ENCODE measurements at regions not wholly inside any gene's neighbourhood (a gene's known extent, or its start where the extent isn't known, plus 50 kb on each side); places are given as distances from the start of the nearest gene placed in this dataset.
"Not testable (repeated sequence)": the region's sequence is repeated elsewhere in the genome, so short reads cannot be mapped to it uniquely, and the experiment has no call there.

DNA sequence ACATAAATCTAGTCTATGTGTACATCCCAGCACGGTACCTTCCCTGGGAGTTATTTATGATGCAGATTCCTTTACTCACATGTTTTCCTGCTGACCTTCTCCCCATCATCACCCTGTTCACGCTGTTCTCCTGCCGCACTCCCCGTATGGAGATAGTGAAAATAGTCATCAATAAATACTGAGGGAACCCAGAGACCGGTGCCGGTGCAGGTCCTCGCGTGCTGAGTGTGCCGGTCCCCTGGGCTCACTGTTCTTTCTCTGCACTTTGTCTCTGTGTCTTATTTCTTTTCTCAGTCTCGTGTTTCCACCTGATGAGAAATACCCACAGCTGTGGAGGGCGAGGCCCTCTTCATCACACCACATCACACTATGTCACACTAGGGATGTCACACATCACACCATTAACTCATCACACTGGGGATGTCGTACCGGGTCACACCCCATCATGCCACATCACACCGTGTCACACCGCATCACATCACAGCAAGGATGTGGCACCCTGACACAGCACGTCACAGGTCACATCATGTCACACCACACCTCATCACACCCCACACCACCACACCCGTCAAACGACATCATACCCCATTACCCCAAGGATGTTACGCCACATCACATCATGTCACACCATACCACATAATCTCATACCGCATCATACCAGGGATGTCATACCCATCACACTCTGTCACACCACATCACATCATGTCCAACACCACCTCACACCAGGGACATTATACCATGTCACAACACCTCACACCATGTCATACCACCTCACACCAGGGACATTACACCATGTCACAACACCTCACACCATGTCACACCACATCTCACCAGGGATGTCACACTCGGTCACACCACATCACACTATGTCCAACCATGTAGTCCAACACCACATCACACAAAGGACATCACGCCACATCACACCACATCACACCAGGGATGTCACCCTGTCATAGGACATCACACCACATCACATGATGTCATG, 207.0 kb downstream of the TMEM121 start:
- peaks cover 11% of the 10 kb centered on the region for H3K27me3 Mint-ChIP-seq (ENCODE audit: low read depth)
- no peak overlapping the region for H3K4me3 Mint-ChIP-seq
- no peaks in the 10 kb centered on the region for H3K9me3 Mint-ChIP-seq
- H3K4me1 Mint-ChIP-seq (ENCODE audit: low read depth), result no peaks in the 10 kb centered on the region
- H3K27ac Mint-ChIP-seq, result no peak overlapping the region
- no peaks in the 10 kb centered on the region for H3K36me3 Mint-ChIP-seq (ENCODE audit: low read depth)

DNA sequence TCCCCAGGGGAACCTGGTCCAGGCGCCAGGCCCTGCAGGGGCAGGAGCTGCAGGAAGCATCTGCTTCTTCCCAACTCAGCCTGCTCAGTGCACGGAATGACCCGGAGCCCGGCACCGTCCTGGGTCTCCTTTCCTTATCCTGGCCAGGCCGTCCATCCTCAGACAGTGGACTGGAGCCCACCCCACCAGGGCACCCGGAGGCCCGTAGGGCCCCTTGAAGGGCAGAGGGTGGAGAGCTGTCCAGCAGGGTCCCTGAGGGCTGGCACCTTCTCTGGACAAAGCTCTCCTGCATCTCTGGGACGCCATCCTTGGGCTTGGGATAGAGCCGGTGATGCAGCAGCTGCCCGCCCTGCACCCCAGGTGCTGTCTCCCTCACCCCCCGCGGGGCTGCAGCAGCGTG, 207.9 kb downstream of the TMEM121 start:
- peaks cover 11% of the 10 kb centered on the region for H3K27me3 Mint-ChIP-seq (ENCODE audit: low read depth)
- H3K4me3 Mint-ChIP-seq; H3K4me1 Mint-ChIP-seq (ENCODE audit: low read depth); H3K9me3 Mint-ChIP-seq; H3K36me3 Mint-ChIP-seq (ENCODE audit: low read depth); H3K27ac Mint-ChIP-seq: not testable (repeated sequence)

DNA sequence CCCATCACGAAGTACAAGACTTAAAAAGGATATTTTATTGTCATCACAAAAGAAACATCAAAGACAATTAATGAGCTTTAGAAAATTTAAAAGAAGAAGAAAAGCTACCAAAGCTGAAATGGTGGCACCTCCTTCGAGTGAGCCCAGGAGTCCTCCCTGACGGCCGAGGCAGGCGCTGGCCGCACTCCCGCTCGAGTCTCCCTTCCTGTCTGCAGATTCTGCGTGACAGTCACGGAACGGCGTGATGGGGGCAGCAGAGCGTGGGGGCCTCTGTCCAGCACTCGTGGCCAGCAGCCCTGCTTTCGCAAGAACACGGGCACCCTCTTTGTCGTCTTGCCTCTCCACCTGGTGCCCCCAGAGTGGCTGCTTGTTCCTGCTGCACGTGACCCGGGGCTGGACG, 209.9 kb downstream of the TMEM121 start:
- H3K27me3 Mint-ChIP-seq (ENCODE audit: low read depth); H3K9me3 Mint-ChIP-seq; H3K27ac Mint-ChIP-seq; H3K36me3 Mint-ChIP-seq (ENCODE audit: low read depth); H3K4me3 Mint-ChIP-seq; H3K4me1 Mint-ChIP-seq (ENCODE audit: low read depth): not testable (repeated sequence)

DNA sequence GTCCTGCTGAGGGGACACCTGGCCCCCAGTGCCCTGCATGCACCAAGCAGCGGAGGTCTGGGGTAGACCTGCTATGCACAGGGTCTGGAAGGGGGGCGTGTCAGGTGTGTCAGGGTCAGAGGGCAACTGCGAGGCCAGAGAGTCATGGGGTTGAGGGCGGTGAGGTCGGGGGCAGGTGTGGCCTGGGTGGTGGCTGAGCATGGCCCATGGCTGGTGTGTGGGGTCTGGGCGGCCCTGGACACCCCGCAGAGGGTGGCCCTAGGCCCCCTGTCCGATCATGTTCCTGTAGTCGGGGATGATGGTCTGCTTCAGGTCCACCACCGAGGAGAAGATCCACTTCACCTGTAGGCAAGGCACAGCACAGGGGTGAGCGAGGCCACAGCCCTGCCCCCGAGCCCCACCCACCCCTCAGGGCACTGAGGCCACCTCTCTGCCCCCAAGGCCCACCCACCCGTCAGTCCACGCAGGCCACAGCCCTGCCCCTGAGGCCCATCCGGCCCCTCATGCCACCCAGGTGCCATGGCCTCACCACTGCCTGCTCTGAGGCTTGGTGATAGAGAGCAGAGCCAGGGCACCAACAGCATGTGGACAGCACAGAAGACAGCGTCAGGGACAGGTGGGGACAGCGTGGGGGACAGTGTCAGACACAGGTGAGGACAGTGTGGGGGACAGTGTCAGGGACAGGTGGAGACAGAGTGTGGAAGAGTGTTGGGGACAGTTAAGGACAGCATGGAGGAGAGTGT, 211.3 kb downstream of the TMEM121 start:
- no peaks in the 10 kb centered on the region for H3K4me1 Mint-ChIP-seq (ENCODE audit: low read depth)
- no peaks in the 10 kb centered on the region for H3K27me3 Mint-ChIP-seq (ENCODE audit: low read depth)
- H3K36me3 Mint-ChIP-seq (ENCODE audit: low read depth), result no peaks in the 10 kb centered on the region
- H3K4me3 Mint-ChIP-seq, result no peak overlapping the region
- H3K27ac Mint-ChIP-seq, result no peak overlapping the region
- no peaks in the 10 kb centered on the region for H3K9me3 Mint-ChIP-seq

DNA sequence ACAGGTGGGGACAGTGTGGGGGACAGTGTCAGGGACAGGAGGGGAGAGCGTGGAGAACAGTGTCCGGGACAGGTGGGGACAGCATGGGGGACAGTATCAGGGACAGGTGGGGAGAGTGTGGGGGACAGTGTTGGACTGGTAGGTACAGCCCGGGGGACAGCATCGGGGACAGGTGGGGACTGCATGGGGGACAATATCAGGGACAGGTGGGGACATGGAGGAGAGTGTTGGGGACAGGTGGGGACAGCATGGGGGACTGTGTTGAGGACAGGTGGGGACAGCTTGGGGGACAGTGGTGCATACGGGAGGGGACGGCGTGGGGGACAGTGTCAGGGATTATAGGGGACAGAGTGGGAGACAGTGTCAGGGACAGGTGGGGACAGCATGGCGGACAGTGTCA, 212.3 kb downstream of the TMEM121 start:
- H3K9me3 Mint-ChIP-seq, result no peaks in the 10 kb centered on the region
- no peaks in the 10 kb centered on the region for H3K4me1 Mint-ChIP-seq (ENCODE audit: low read depth)
- H3K27me3 Mint-ChIP-seq (ENCODE audit: low read depth), result no peaks in the 10 kb centered on the region
- H3K36me3 Mint-ChIP-seq (ENCODE audit: low read depth), result no peaks in the 10 kb centered on the region
- H3K27ac Mint-ChIP-seq, result no peak overlapping the region
- H3K4me3 Mint-ChIP-seq, result no peak overlapping the region

DNA sequence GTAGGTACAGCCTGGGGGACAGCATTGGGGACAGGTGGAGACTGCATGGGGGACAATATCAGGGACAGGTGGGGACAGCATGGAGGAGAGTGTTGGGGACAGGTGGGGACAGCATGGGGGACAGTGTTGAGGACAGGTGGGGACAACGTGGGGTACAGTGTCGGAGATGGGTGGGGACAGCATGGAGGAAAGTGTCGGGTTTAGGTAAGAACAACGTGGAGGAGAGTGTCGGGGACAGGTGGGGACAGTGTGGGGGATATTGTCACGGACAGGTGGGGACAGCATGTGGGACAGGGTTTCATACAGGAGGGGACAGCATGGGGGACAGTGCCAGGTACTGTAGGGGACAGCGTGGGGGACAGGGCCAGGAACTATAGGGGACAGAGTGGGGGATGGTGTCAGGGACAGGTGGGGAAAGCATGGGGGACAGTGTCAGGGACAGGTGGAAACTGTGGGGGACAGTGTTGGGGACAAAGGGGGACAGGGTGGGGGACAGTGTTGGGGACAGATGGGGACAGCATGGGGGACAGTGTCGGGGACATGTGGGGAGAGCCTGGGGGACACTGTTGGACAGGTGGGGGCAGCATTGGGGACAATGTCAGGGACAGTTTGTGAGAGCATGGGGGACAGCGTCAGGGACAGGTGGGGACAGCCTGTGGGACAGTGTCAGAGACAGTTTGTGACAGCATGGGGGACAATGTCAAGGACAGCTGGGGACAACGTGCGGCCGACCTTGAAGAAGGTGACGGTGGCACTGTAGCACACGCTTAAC, 213.1 kb downstream of the TMEM121 start:
- Mint-ChIP-seq H3K9me3 (no peaks in the 10 kb centered on the region), H3K4me1 (ENCODE audit: low read depth) (no peaks in the 10 kb centered on the region), H3K4me3 (no peak overlapping the region), H3K36me3 (ENCODE audit: low read depth) (no peaks in the 10 kb centered on the region), H3K27ac (no peak overlapping the region), H3K27me3 (ENCODE audit: low read depth) (no peaks in the 10 kb centered on the region)

DNA sequence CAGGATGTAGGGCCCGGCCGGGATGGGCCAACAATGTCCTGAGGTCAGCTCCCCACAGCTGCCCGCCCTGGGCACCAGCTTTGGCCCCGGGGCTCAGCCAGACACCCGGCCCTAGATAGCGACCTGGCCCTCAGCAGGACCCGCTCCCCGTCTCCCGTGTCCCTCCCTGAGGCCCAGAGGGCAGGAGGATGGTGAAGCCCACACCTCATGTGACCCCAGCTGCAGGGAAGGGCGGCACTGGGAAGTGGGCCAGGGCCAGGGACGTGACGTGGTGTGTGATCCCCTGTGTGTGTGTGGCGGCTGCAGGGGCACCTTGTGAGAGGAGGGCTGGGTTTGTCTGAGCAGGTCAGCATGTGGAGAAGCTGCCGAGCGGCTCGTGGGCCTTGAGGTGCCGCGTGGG, 213.9 kb downstream of the TMEM121 start:
- not testable (repeated sequence) for H3K4me3 Mint-ChIP-seq; H3K4me1 Mint-ChIP-seq (ENCODE audit: low read depth); H3K36me3 Mint-ChIP-seq (ENCODE audit: low read depth); H3K27ac Mint-ChIP-seq; H3K27me3 Mint-ChIP-seq (ENCODE audit: low read depth); H3K9me3 Mint-ChIP-seq

DNA sequence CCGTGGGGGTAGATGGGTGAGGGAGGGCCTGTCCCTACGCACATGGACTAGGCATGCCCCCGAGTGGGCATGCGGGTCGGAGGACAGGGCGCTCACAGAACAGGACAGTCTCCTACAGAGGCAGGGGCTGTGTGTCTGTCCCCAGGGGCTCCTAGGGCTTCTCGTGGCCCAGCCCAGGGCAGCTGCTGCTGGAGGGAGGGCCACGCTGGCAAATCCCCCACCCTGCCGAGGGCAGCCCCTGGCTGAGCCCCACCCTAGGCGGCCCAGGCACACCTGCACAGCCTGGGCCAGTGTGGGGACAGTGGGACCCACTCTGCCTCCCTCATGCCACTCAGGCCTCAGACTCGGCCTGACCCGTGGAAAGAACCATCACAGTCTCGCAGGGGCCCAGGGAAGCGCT, 214.6 kb downstream of the TMEM121 start:
- H3K36me3 Mint-ChIP-seq (ENCODE audit: low read depth); H3K27me3 Mint-ChIP-seq (ENCODE audit: low read depth); H3K4me3 Mint-ChIP-seq; H3K4me1 Mint-ChIP-seq (ENCODE audit: low read depth); H3K9me3 Mint-ChIP-seq; H3K27ac Mint-ChIP-seq: not testable (repeated sequence)

DNA sequence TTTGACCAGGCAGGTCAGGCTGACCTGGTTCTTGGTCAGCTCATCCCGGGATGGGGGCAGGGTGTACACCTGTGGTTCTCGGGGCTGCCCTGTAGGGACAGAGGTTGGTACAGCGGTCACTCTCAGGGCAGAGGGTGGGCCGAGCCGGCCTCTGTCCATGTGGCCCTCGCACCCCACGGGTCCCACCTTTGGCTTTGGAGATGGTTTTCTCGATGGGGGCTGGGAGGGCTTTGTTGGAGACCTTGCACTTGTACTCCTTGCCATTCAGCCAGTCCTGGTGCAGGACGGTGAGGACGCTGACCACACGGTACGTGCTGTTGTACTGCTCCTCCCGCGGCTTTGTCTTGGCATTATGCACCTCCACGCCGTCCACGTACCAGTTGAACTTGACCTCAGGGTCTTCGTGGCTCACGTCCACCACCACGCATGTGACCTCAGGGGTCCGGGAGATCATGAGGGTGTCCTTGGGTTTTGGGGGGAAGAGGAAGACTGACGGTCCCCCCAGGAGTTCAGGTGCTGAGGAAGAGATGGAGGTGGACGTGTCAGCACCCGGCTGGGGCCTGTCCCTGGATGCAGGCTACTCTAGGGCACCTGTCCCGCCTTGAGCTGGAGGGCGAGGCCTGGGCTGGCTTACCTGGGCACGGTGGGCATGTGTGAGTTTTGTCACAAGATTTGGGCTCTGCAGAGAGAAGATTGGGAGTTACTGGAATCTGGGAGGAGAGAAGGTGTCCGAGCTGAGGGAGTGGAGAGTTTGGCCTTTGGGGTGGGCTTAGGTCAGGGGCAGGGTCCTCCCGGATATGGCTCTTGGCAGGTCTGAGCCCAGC, 215.5 kb downstream of the TMEM121 start:
- H3K27me3 Mint-ChIP-seq (ENCODE audit: low read depth); H3K27ac Mint-ChIP-seq; H3K4me1 Mint-ChIP-seq (ENCODE audit: low read depth); H3K4me3 Mint-ChIP-seq; H3K9me3 Mint-ChIP-seq; H3K36me3 Mint-ChIP-seq (ENCODE audit: low read depth): not testable (repeated sequence)

DNA sequence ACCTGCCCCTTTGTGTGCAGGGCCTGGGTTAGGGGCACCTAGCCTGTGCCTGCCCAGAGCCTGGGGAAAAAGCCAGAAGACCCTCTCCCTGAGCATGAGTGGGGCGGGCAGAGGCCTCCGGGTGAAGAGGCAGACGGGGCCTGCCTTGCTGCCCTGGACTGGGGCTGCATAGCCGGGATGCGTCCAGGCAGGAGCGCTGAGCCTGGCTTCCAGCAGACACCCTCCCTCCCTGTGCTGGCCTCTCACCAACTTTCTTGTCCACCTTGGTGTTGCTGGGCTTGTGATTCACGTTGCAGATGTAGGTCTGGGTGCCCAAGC, 216.1 kb downstream of the TMEM121 start:
- no peak overlapping the region for H3K27ac Mint-ChIP-seq
- H3K27me3 Mint-ChIP-seq (ENCODE audit: low read depth), result no peaks in the 10 kb centered on the region
- H3K4me3 Mint-ChIP-seq, result no peak overlapping the region
- no peaks in the 10 kb centered on the region for H3K4me1 Mint-ChIP-seq (ENCODE audit: low read depth)
- no peaks in the 10 kb centered on the region for H3K9me3 Mint-ChIP-seq
- H3K36me3 Mint-ChIP-seq (ENCODE audit: low read depth), result no peaks in the 10 kb centered on the region

DNA sequence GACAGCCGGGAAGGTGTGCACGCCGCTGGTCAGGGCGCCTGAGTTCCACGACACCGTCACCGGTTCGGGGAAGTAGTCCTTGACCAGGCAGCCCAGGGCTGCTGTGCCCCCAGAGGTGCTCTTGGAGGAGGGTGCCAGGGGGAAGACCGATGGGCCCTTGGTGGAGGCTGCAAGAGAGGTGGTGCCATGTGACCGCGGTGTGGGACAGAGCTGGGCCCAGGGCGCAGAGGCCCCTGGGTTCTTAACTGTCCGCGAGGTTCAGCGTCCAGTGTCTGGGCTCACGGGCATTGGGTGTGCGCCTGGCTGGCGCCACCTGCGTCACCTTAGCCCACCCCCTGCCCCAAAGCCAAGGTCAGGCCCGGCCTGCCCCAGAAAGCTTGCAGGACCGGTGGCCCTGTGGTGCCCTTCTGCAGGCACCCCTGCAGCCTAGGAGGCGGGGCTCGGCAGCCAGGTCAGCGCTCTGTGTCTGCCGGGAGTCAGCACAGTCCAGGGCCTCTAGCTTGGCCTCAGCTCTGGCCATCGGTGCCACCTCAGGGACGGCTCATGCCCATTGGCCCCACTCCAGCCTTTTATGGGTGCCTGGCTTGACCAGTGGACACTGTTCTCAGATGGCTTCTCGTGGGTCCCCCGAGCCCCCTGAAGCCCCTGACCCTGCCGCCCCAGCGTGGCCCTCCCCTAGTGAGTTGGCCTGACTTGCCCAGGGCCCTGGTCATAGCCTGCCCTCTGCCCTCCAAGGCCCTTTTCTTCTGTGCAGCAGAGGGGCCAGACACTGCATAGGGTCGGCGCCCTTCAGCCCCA, 216.7 kb downstream of the TMEM121 start:
- not testable (repeated sequence) for H3K4me3 Mint-ChIP-seq; H3K27me3 Mint-ChIP-seq (ENCODE audit: low read depth); H3K27ac Mint-ChIP-seq; H3K4me1 Mint-ChIP-seq (ENCODE audit: low read depth); H3K36me3 Mint-ChIP-seq (ENCODE audit: low read depth); H3K9me3 Mint-ChIP-seq

DNA sequence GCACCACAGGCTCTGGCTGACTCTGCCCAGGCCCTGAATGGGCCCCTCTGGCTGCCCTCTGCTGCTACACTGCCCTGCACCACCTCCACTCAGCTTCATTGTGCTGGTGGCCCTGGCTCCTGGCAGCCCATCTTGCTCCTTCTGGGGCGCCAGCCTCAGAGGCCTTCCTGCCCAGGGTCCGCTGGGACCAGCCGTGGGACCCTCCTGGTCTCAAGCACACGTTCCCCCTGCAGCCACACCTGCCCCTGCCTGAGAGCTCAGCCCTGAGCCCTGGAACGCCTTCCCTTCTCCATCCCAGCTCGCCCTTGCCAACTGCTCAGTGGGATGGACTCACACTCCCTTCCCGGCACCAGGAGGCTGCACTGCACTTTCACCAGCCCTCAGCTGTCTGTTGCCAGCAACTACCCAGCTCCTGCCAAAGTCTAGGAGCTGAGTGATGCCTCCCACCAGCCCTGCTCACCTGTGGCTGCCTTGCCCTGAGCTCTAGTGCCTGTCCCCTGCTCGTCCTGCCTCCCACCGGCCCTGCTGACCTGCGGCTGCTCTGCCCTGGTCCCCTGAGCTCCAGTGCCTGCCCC, 217.9 kb downstream of the TMEM121 start:
- H3K27me3 Mint-ChIP-seq (ENCODE audit: low read depth); H3K27ac Mint-ChIP-seq; H3K36me3 Mint-ChIP-seq (ENCODE audit: low read depth); H3K4me3 Mint-ChIP-seq; H3K4me1 Mint-ChIP-seq (ENCODE audit: low read depth); H3K9me3 Mint-ChIP-seq: not testable (repeated sequence)

DNA sequence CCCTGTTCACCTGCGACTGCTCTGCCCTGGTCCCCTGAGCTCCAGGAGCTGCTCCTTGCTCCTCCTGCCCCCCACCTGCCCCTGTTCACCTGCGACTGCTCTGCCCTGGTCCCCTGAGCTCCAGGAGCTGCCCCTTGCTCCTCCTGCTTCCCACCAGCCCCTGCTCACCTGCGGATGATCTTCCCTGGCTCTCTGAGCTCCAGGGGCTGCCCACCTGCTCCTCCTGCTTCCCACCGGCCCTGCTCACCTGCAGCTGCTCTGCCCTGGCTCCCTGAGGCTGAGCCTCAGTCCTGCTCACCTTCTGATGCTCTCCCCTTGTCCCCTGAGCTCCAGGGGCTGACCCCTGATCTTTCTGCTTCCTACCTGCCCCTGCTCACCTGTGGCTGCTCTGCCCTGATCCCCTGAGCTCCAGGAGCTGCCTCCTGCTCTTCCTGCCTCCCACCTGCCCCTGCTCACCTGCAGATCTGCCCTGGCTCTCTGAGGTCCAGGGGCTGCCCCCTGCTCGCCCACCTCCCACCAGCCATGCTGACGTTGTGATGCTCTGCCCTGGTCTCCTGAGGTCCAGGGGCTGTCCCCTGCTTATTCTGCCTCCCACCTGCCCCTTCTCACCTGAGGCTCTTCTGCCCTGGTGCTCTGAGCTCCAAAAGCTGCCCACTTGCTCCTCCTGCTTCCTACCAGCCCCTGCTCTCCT, 219.2 kb downstream of the TMEM121 start:
- Mint-ChIP-seq H3K27me3 (ENCODE audit: low read depth) (no peaks in the 10 kb centered on the region), H3K4me3 (no peak overlapping the region), H3K9me3 (no peaks in the 10 kb centered on the region), H3K4me1 (ENCODE audit: low read depth) (peaks cover 6% of the 10 kb centered on the region), H3K36me3 (ENCODE audit: low read depth) (no peaks in the 10 kb centered on the region), H3K27ac (no peak overlapping the region)
